Heart right ventricle (tissue), 16 donors: ENCODE measurements at regions not wholly inside any gene's neighbourhood (a gene's known extent, or its start where the extent isn't known, plus 50 kb on each side); places are given as distances from the start of the nearest gene placed in this dataset.

Experiments
- ATAC-seq, 8 donors: fragments of 200-7000 bp; cut with Tn5 transposase; one replicate each; pipeline ENCODE4 v1.9.1; 2020; ENCODE audit warnings: mild to moderate bottlenecking in 8 of 8, moderate library complexity in 8 of 8, moderate number of reproducible peaks in 1 of 8
- DNase-seq, 2 donors: peaks; one replicate each; pipeline ENCODE4 v3.0.0-alpha.2; 2020
- H3K27ac ChIP-seq, 10 donors: fragments of 200-600 bp; sonication (generic) in 2 of 10; one replicate each; pipeline versions ENCODE4 v1.5.0 to v1.8.0; 2020 to 2022; ENCODE audit warnings: mild to moderate bottlenecking in 3 of 10
- H3K27me3 ChIP-seq, 7 donors: fragments of 200-600 bp; one replicate each; pipeline ENCODE4 v1.8.0; 2021 to 2022; ENCODE audit warnings: mild to moderate bottlenecking in 2 of 7
- H3K36me3 ChIP-seq, 9 donors: fragments of 200-600 bp; sonication (generic) in 1 of 9; one replicate each; pipeline versions ENCODE4 v1.5.0 to v1.8.0; 2020 to 2022; ENCODE audit warnings: mild to moderate bottlenecking in 2 of 9
- H3K4me1 ChIP-seq, 9 donors: fragments of 200-600 bp; sonication (generic) in 1 of 9; one replicate each; pipeline versions ENCODE4 v1.5.0 to v1.8.0; 2020 to 2022; ENCODE audit warnings: mild to moderate bottlenecking in 4 of 9
- H3K4me3 ChIP-seq, 10 donors: fragments of 200-600 bp; sonication (generic) in 2 of 10; one replicate each; pipeline versions ENCODE4 v1.5.0 to v1.8.0; 2020 to 2022; ENCODE audit warnings: mild to moderate bottlenecking in 7 of 10, moderate library complexity in 2 of 10
- H3K9me3 ChIP-seq, 11 donors: fragments of 200-600 bp in 10 of 11; sonication (generic) in 2 of 11; one replicate each; pipeline versions ENCODE4 v1.5.0 to v1.8.0; 2013 to 2022; ENCODE audit warnings: mild to moderate bottlenecking in 2 of 11, control low read depth in 1 of 11, moderate library complexity in 1 of 11
- WGBS, 2 donors: extraction: QIAGEN DNeasy Blood & Tissue Kit; methylation state at CpG; one replicate each; pipeline ENCODE4 v1.1.7; 2013; ENCODE audit warnings: inconsistent platforms in 1 of 2; 5-methylcytosine and 5-hydroxymethylcytosine counted together
- intact Hi-C, 10 donors: fragments of 100-400 bp; cut with DNase I; formaldehyde crosslinking; loops; one replicate each; pipeline versions ENCODE4 v1.11.1 to v1.14.2; 2022
- TF ChIP-seq, protein P1 (sequence below), 9 donors: fragments of 200-600 bp; sonication (generic) in 2 of 9; IDR thresholded peaks; one replicate each; pipeline versions ENCODE4 v1.5.0 to v1.8.0; 2021 to 2022; ENCODE audit warnings: antibody characterized with exemption in 9 of 9, mild to moderate bottlenecking in 5 of 9, moderate library complexity in 1 of 9
- donor health status: Arrhythmogenic right ventricular cardiomyopathy.
- donor health status: ischemic (EF 13 %, LVEDD 7.1; RV severe dilation, severe dysfunction).
- donor health status: healthy with polysubstance abuse.
- donor health status: DM: no; HTN: yes; CAD: no.
- donor health status: DM: no; HTN: no; CAD: no.
- donor health status: ischemic (EF 25% LVEDD 6.9; RV normal size, moderate dysfunction).
- donor health status: ischemic (EF 25% LVEDD 5.7; RV mildly dilated, moderate dysfunction).
- donor health status: healthy.
- donor health status: DM: yes; HTN: yes; CAD: no.
- donor health status: Ischemic cardiomyopathy.
- donor health status: ischemic (EF 35%, LVEDD 5.7; RV mildly dilated, moderate dysfunction).
- donor health status: nonischemic (EF 11% LVEDD 7.7; RV severe dilation, severe dysfunction).
- donor health status: DM: yes; HTN: yes; CAD: no.
- donor health status: PGD.
- donor health status: ischemic (EF 29% LVEDD 5.4; RV normal size, mild dysfunction).
- donor health status: nonischemic (EF 23%, LVEDD 6.1; RV moderate dilation, normal function).

DNA sequence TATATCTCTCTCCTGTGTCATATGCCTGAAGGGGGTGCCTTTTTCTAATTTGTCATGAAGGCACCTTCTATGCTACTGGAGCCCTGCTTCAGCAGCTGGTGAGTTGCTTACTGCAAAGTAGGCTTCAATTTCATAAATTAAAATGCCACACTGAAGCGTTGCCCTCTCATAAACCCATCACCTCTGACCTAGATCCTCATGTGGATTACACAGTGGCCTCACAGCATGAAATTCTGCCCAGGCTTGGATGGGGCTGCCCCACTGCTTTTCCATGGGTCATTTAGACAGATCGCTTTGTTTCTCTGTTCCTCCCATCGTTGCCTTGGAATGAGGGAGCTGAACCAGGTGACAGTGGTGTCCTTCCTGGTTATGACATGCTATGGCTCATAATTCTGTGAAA, 131.2 kb downstream of the RPL22L1 start:
- H3K4me3 ChIP-seq: no peak overlapping the region
- H3K27ac ChIP-seq: no peak overlapping the region

DNA sequence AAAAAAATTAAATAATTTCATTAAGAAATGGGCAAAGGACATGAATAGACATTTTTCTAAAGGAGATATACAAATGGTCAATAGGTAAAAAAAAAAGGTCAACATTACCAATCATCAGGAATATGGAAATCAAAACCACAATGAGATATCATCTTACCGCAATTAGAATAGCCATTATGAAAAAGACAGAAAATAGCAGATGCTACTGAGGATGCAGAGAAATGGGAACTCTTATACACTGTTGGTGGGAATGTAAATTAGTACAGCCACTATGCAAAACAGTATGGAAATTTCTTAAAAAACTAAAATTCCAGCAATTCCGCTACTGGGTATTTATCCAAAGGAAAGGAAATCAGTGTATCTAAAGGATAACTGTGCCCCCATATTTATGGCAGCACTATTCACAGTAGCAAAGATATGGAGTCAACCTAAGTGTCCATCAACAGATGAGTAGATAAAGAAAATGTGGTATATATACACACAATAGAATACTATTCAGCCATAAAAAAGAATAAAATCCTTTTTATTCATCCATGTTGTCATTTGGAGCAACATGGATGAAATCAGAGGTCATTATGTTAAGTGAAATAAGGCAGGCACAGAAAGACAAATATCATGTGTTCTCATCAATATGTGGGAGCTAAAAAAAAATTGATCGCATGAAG, 132.4 kb downstream of the RPL22L1 start:
- H3K27me3 ChIP-seq: peaks cover 0 to 12% (median 0%) of the 10 kb centered on the region in 7 donors
- no peaks in the 10 kb centered on the region for H3K9me3 ChIP-seq
- ATAC-seq (no peak), DNase-seq (no peak)
- TF ChIP-seq, protein P1, sequence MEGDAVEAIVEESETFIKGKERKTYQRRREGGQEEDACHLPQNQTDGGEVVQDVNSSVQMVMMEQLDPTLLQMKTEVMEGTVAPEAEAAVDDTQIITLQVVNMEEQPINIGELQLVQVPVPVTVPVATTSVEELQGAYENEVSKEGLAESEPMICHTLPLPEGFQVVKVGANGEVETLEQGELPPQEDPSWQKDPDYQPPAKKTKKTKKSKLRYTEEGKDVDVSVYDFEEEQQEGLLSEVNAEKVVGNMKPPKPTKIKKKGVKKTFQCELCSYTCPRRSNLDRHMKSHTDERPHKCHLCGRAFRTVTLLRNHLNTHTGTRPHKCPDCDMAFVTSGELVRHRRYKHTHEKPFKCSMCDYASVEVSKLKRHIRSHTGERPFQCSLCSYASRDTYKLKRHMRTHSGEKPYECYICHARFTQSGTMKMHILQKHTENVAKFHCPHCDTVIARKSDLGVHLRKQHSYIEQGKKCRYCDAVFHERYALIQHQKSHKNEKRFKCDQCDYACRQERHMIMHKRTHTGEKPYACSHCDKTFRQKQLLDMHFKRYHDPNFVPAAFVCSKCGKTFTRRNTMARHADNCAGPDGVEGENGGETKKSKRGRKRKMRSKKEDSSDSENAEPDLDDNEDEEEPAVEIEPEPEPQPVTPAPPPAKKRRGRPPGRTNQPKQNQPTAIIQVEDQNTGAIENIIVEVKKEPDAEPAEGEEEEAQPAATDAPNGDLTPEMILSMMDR (IDR thresholded peaks at IDR 0.05): no peak
- intact Hi-C loops: no loop called here
- H3K36me3 ChIP-seq: no peaks in the 10 kb centered on the region
- no peak overlapping the region for H3K27ac ChIP-seq
- no peak overlapping the region for H3K4me3 ChIP-seq
- WGBS, 2 donors: 97 to 98% methylated on average over 3 of the region's 3 CpGs
- H3K4me1 ChIP-seq: peaks cover 0 to 9% (median 0%) of the 10 kb centered on the region in 9 donors

More for the DNA sequence above, 131.2 kb downstream of the RPL22L1 start:
- 81 to 84% methylated on average over 3 of the region's 3 CpGs for WGBS, 2 donors
- H3K27me3 ChIP-seq: peaks cover 0 to 12% (median 0%) of the 10 kb centered on the region in 7 donors
- TF ChIP-seq, protein P1 (IDR thresholded peaks at IDR 0.05): no peak
- H3K36me3 ChIP-seq: no peaks in the 10 kb centered on the region
- DNase-seq (no peak), ATAC-seq (no peak)
- no peaks in the 10 kb centered on the region for H3K9me3 ChIP-seq
- intact Hi-C loops: no loop called here
- peaks cover 0 to 9% (median 0%) of the 10 kb centered on the region in 9 donors for H3K4me1 ChIP-seq

DNA sequence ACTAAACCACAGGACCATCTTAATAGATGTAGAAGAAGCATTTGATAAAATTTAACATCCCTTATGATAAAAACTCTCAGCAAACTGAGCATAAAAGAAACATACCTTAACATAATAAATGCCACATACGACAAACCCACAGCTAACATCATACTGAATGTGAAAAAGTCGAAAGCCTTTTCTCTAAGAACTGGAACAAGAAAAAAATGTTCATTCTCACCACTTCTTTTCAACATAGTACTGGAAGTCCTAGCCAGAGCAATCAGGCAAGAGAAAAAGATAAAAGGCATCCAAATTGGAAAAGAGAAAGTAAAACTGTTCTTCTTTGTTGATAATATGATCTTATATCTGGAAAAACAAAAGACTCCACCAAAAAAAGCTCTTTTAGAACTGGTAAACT, 134.2 kb downstream of the RPL22L1 start:
- Histone ChIP-seq H3K4me1 (peaks cover 0 to 6% (median 0%) of the 10 kb centered on the region in 9 donors), H3K27me3 (peaks cover 0 to 12% (median 0%) of the 10 kb centered on the region in 7 donors), H3K27ac (peak overlapping the region in 1 of 10 donors; percentile 27), H3K36me3 (no peaks in the 10 kb centered on the region), H3K4me3 (no peak overlapping the region), H3K9me3 (no peaks in the 10 kb centered on the region)
- WGBS, 2 donors: 77 to 84% methylated on average over 2 of the region's 2 CpGs
- TF ChIP-seq, protein P1 (IDR thresholded peaks at IDR 0.05): no peak
- ATAC-seq (peak in 2 of 8 donors; percentile 25 to 59), DNase-seq (no peak)
- intact Hi-C loops: no loop called here

DNA sequence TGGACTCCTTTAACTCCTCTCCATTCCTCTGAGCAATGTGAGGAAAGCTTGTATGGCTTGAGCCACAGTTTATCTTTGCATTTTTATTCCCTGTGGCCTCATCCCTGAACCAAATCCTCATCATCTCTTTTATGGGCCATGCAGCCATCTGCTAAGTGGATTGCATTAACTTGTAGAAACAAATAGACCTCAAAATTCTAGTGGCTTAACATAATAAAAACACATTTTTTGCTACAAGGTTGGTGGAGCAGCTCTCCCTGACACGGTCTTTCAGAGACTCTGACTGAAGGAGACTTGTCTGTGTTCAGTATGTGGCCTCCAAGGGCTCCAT, 135.3 kb downstream of the RPL22L1 start:
- 78 to 81% methylated on average over 1 of the region's 1 CpG for WGBS, 2 donors
- H3K4me1 ChIP-seq: peaks cover 0 to 6% (median 0%) of the 10 kb centered on the region in 9 donors
- no peak for DNase-seq

More for the DNA sequence above, 135.3 kb downstream of the RPL22L1 start:
- Histone ChIP-seq H3K9me3 (no peaks in the 10 kb centered on the region), H3K27ac (no peak overlapping the region), H3K36me3 (no peaks in the 10 kb centered on the region), H3K4me3 (no peak overlapping the region), H3K27me3 (peaks cover 0 to 12% (median 0%) of the 10 kb centered on the region in 7 donors)
- peak in 1 of 8 donors; percentile 42 for ATAC-seq
- intact Hi-C loops: no loop called here
- TF ChIP-seq, protein P1 (IDR thresholded peaks at IDR 0.05): no peak
